Midbrain (tissue), 1 donor: ENCODE measurements at regions not wholly inside any gene's neighbourhood (a gene's known extent, or its start where the extent isn't known, plus 50 kb on each side); places are given as distances from the start of the nearest gene placed in this dataset.

Source experiments
- DNase-seq: peaks from one replicate; lab custom pipeline; 2025; lab: John Stamatoyannopoulos, UW

DNA sequence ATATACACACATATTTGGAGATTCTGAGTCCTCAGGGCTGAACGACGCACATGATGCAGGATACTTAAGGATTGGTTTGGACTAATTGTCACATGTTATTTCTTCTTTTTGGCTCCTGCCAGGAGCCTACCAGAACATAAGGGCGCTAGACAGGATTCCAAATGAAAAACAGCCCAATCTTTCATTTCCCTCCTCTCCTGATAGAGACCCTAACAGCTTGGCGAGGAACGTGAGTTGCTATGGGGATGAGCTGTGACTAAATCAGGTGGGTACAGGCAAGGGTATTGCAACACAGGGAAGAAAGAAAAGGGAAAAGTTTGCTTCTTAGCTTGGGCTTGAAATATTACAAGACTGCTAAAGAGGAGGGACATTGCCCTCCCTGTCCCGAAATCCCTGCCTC lies 109.9 kb downstream of the AIPL1 start:
- DNase-seq = no peak

GRCh38 chr17:6323626-6324356 lies 111.1 kb downstream of the AIPL1 start:
- no peak for DNase-seq

GRCh38 chr17:6322316-6322715 lies 112.6 kb downstream of the AIPL1 start:
- no peak for DNase-seq

DNA sequence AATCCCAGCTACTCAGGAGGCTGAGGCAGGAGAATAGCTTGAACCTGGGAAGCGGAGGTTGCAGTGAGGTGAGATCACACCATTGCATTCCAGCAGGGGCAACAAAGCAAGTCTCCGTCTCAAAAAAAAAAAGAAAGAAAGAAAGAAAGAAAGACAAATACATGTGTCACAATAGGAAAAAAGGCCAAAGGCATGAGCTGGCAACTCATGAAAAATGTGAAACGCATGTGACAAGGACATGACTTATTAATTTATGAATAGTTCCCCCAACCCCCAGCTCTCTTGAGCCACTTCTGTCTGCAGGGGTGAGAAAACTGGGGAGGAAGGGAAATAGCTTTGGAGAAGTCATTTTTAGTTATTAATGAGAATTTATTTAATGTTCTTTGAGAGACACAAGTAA lies 120.6 kb downstream of the AIPL1 start:
- DNase-seq = no peak

GRCh38 chr17:6313835-6314234 lies 121.1 kb downstream of the AIPL1 start:
- no peak for DNase-seq

- DNase-seq = no peak
Measured at GRCh38 chr17:6306820-6307219, 128.1 kb downstream of the AIPL1 start.

DNA sequence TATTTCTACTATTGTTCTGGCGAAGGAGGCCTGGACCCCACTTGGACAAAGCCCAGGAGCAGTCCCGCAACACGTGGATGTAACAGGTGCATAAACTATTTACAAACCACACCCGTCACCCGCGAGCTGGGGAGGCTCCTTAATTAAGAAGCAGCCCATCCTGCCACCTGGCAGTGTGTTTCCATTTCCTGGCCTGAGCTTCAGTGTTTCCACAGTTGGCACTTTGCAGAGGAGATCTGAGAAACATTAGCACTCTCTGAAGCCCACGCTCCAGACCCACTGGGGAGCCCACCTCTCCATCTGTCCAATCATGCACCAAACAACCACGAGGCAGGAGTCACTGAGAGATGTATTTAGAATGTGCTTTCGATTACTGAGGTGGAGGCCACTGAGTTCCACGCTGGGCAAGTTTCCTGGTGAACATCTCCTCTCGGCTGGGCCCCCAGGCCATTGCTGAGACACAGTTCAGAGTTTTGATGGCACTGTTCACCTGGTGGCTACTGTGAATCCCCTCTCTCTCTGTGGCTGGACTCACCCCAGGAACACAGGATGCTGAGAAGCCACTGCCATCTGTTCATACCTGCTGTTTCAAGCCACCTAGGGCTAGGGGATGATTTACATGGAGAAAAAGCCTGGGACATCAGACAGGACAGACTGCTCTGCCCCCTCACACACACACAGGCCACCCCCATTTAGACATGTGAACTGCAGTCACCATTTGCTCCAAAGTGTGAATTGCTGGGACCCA lies 129.1 kb downstream of the AIPL1 start:
- DNase-seq = no peak

- DNase-seq = no peak
Measured at GRCh38 chr17:6304894-6305612, 129.9 kb downstream of the AIPL1 start.

DNA sequence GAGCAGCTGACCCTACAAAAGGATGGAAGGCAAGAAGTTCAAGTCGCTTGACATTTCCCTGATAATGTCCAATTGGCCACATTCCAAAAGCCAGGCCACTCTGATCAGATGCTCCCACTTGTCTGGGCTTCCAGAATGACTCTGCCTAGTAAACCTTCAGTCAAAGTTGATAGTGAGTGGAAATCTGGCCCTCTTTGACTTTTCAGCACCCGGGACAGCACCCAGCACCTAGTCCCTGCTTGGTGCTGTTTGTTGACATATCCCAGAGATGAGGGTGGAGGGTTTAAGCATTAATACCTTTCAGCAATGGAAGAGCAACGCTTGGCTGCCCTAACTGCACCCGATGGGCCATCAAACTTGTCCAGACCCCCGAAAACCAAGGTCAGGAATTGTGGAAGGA lies 131.3 kb downstream of the AIPL1 start:
- no peak for DNase-seq

- no peak for DNase-seq
Measured at GRCh38 chr17:6299275-6299674, 135.6 kb downstream of the AIPL1 start.

- no peak for DNase-seq
Measured at GRCh38 chr17:6297960-6298359, 137.0 kb downstream of the AIPL1 start.

- DNase-seq = no peak
Measured at GRCh38 chr17:6297119-6297518, 137.8 kb downstream of the AIPL1 start.

DNA sequence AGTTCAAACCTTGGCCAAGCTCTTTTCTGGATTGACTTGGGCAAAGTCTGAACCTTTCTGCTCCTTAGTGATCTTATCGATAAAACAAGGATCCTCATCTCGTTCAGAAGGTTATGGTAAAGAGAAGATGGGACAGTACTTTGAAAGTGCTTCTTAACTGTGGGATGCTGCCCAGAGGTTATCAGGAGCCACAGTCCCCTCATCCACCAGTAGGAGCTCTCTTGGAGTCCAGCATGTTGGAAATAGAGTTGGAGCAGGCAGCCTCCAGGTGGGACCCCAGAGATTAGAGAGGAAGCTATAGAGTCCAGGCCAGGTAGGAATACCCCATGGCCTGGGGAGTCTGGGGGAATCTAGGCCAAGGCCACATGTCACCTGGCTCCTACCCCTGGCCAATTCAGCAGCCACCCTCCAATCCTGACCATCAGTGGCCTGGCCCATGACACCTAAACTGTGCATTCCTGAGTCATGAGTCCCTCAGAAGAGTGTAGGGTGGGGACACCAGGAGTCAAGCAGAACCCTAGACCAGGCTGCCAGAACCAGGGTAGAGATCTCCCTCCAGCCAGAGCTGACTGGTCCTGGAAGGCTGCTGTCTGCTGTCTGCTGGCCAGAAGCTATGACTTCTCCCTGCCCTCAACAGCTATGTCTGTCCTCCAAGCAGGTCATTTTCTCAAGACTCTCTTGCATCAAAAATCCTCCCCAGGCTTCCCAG lies 144.3 kb downstream of the AIPL1 start:
- DNase-seq = no peak

GRCh38 chr17:6286233-6286632 lies 148.7 kb downstream of the AIPL1 start:
- DNase-seq = no peak

- DNase-seq = no peak
Measured at GRCh38 chr17:6285486-6285885, 149.4 kb downstream of the AIPL1 start.

DNA sequence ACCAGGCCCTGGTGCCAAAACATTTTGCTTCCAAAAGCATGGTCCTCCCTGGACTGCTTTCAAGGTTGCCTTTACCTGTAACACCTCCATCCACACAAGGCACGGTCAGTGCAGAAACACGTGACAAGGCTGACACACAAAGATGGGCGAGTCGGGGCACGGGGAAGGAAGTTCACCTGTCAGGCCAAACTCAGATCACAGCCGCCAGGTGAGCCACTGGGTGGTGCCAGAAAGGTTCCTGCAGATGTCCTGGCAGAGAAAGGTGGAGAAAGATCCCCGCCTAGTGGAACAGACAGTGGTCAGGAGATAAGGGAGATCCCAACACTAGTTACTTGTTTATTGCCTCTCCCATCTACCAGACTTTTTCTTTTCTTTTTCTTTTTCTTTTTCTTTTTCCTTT lies 155.3 kb downstream of the AIPL1 start:
- DNase-seq = no peak

DNA sequence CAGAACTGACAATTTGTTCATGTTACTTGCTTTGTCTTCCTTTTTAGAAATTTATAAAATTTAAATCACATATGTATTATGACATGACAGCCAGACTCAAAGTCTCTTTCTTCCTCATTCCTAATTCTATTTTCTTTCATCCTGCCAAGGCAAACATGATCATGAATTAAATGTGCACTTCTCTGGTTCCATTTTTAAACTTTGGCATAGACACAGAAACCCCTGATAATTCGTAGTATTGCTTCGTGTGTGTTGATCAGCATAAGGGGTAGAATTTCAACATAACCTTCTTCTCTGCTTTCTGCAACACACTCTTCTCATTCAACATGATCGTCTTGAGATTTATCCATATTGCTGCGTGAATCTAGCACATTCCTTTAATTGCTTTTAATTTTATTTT lies 156.5 kb downstream of the AIPL1 start:
- DNase-seq = no peak

- DNase-seq = no peak
Measured at GRCh38 chr17:6276711-6277110, 158.2 kb downstream of the AIPL1 start.

DNA sequence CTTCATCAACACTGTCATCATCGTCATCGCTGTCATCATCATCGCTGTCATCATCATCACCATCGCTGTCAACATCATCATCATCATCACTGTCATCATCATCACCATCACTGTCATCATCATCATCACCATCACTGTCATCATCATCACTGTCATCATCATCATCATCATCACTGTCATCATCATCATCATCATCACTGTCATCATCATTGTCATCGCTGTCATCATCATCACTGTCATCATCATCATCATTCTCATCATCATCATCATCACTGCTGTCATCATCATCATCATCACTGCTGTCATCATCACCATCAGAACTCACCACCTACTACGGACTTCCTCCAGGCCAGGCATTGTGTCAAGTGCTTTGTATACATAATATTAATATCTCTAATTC lies 160.6 kb downstream of the AIPL1 start:
- DNase-seq = no peak

DNA sequence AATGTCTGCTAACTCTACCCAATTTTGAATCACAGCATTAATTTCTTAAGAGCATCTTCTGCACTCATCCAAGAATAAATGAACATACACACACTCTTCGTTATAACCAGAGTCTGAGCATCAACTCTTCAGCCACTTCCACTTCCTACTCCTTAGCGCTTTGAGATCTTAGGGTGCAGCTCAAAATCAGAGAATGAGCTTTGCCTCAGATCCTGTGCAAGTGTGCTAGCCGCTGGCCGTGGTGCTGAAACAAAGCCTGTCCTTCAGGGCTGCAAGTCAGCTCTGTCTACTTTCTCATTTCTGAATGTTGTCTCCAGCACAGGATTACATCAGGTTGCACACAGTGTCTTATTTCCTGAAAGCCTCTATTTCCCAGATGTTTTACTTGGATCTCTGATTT lies 165.4 kb downstream of the AIPL1 start:
- peak; percentile 1 for DNase-seq

DNA sequence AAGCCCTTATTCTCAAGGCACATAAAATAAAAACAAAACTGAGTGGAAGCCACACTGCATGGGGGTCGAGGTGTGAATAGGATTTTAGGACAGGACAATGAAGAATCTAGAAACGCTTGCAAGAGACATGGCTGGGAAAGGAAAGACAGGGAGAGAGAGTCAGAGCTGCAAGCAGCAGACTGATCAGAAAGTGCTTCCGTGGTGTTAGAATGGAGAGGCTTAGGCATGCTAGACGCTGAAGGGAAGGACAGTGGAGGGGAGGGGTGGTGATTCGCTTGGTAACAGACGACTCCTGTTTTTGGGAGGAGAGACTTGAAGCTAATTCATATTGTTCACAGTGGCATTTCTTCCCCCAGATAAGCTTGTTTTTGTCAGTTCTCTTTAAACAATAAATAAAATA lies 173.5 kb downstream of the AIPL1 start:
- DNase-seq = no peak

GRCh38 chr17:6259899-6260298 lies 175.0 kb downstream of the AIPL1 start:
- no peak for DNase-seq
